SU-DHL-6 (cell line): ENCODE measurements at regions not wholly inside any gene's neighbourhood (a gene's known extent, or its start where the extent isn't known, plus 50 kb on each side); places are given as distances from the start of the nearest gene placed in this dataset.

ENCODE experiments used
- CTCF ChIP-seq: fragments of 200-600 bp; sonication (generic); IDR thresholded peaks from one replicate; pipeline ENCODE4 v1.5.1; 2017; ENCODE audit warnings: antibody characterized with exemption, mild to moderate bottlenecking, low read length, moderate library complexity; ENCODE audit not compliant: insufficient read depth, poor library complexity, severe bottlenecking
- EZH2phosphoT487 ChIP-seq: fragments of 200-600 bp; sonication (generic), shearing (Covaris generic); conservative IDR thresholded peaks from 2 replicates; pipeline ENCODE4 v1.6.1; 2018; ENCODE audit warnings: mild to moderate bottlenecking, antibody characterized with exemption, low read length, moderate library complexity, mixed read lengths

GRCh38 chr16:50863644-50864144, 121.8 kb downstream of the CYLD start:
- TF ChIP-seq CTCF (no peak), EZH2phosphoT487 (no peak)
